ENCODE measurements at regions not wholly inside any gene's neighbourhood (a gene's known extent, or its start where the extent isn't known, plus 50 kb on each side); places are given as distances from the start of the nearest gene placed in this dataset.

GRCh38 chr13:29957320-29957719 is 106.9 kb upstream of the UBL3 start:
- TF ChIP-seq GATA2 (IDR thresholded peaks at IDR 0.05; ENCODE audit: low read depth, low read length): no peak
- no peak for TF ChIP-seq GATA3 (IDR thresholded peaks at IDR 0.05; ENCODE audit: low read depth, low read length)
